H9 (cell line): ENCODE measurements at regions not wholly inside any gene's neighbourhood (a gene's known extent, or its start where the extent isn't known, plus 50 kb on each side); places are given as distances from the start of the nearest gene placed in this dataset.

Experiments used
- DNase-seq: peaks from one replicate; pipeline ENCODE4 v3.0.0-alpha.2; 2017
- H2AFZ ChIP-seq: one replicate; pipeline ENCODE4 v1.6.1; 2013; ENCODE audit warnings: mild to moderate bottlenecking, low read length, control low read depth, moderate library complexity
- H2AK5ac ChIP-seq: 2 replicates; pipeline ENCODE4 v1.6.1; 2013; ENCODE audit warnings: low read length, control low read depth, mixed read lengths; ENCODE audit not compliant: insufficient read length
- H2BK120ac ChIP-seq: one replicate; pipeline ENCODE4 v1.6.1; 2013; ENCODE audit warnings: low read depth, mild to moderate bottlenecking, low read length, control low read depth, inconsistent platforms; ENCODE audit not compliant: poor library complexity, severe bottlenecking
- H2BK12ac ChIP-seq: 2 replicates; pipeline ENCODE4 v1.6.1; 2013; ENCODE audit warnings: low read length, control low read depth, mixed read lengths, low read depth; ENCODE audit not compliant: insufficient read length
- H2BK15ac ChIP-seq: 2 replicates; pipeline ENCODE4 v1.6.1; 2013; ENCODE audit warnings: low read depth, low read length, control low read depth
- H2BK20ac ChIP-seq: one replicate; pipeline ENCODE4 v1.6.1; 2013; ENCODE audit warnings: low read depth, mild to moderate bottlenecking, low read length, control low read depth, inconsistent platforms; ENCODE audit not compliant: poor library complexity, severe bottlenecking
- H2BK5ac ChIP-seq: 2 replicates; pipeline ENCODE4 v1.6.1; 2013; ENCODE audit warnings: low read length, control low read depth, mixed read lengths; ENCODE audit not compliant: insufficient read length
- H3K14ac ChIP-seq: 2 replicates; pipeline ENCODE4 v1.6.1; 2013; ENCODE audit warnings: low read length, control low read depth; ENCODE audit not compliant: insufficient read depth
- H3K18ac ChIP-seq: 2 replicates; pipeline ENCODE4 v1.6.1; 2013; ENCODE audit warnings: low read depth, mild to moderate bottlenecking, mixed read lengths, low read length, control low read depth; ENCODE audit not compliant: insufficient read length
- H3K23ac ChIP-seq: 2 replicates; pipeline ENCODE4 v1.6.1; 2013; ENCODE audit warnings: low read length, control low read depth, mixed read lengths, low read depth; ENCODE audit not compliant: insufficient read length
- H3K23me2 ChIP-seq: 2 replicates; pipeline ENCODE4 v1.6.1; 2013; ENCODE audit warnings: low read depth, mild to moderate bottlenecking, mixed read lengths, low read length, control low read depth; ENCODE audit not compliant: insufficient read length, poor library complexity, severe bottlenecking
- H3K27ac ChIP-seq: 2 replicates; pipeline ENCODE4 v1.5.1; 2013; ENCODE audit warnings: low read length, control low read depth, mixed read lengths, low read depth; ENCODE audit not compliant: insufficient read length
- H3K27me3 ChIP-seq: 2 replicates; pipeline ENCODE4 v1.6.1; 2013; ENCODE audit warnings: low read length, control low read depth, inconsistent platforms; ENCODE audit not compliant: insufficient read depth
- H3K4ac ChIP-seq: 2 replicates; pipeline ENCODE4 v1.6.1; 2013; ENCODE audit warnings: low read depth, mild to moderate bottlenecking, control low read depth, inconsistent platforms, low read length, moderate library complexity
- H3K4me1 ChIP-seq: 2 replicates; pipeline ENCODE4 v1.6.1; 2013; ENCODE audit warnings: low read length, control low read depth, inconsistent platforms; ENCODE audit not compliant: insufficient read depth
- H3K4me2 ChIP-seq: 2 replicates; pipeline ENCODE4 v1.6.1; 2013; ENCODE audit warnings: low read length, control low read depth, mixed read lengths; ENCODE audit not compliant: insufficient read length, insufficient read depth
- H3K56ac ChIP-seq: 2 replicates; pipeline ENCODE4 v1.6.1; 2013; ENCODE audit warnings: low read depth, mild to moderate bottlenecking, mixed read lengths, low read length, control low read depth; ENCODE audit not compliant: insufficient read length
- H3K79me1 ChIP-seq: 2 replicates; pipeline ENCODE4 v1.6.1; 2013; ENCODE audit warnings: low read depth, mild to moderate bottlenecking, moderate library complexity, low read length, control low read depth, inconsistent platforms; ENCODE audit not compliant: insufficient read depth, poor library complexity, severe bottlenecking
- H3K79me2 ChIP-seq: 2 replicates; pipeline ENCODE4 v1.6.1; 2013; ENCODE audit warnings: low read length, control low read depth, inconsistent platforms; ENCODE audit not compliant: insufficient read depth
- H3K9ac ChIP-seq: 2 replicates; pipeline ENCODE4 v1.6.1; 2013; ENCODE audit warnings: low read length, control low read depth, mixed read lengths; ENCODE audit not compliant: insufficient read length; ENCODE audit errors: extremely low read depth
- H3K9me3 ChIP-seq: one replicate; pipeline ENCODE4 v1.6.1; 2013; ENCODE audit warnings: low read depth, low read length, inconsistent platforms; ENCODE audit not compliant: control insufficient read depth
- H3T11ph ChIP-seq: one replicate; pipeline ENCODE4 v1.6.1; 2013; ENCODE audit warnings: mild to moderate bottlenecking, low read length, control low read depth, inconsistent platforms
- H4K20me1 ChIP-seq: one replicate; pipeline ENCODE4 v1.6.1; 2013; ENCODE audit not compliant: control insufficient read depth, insufficient read length, insufficient read depth
- H4K5ac ChIP-seq: 2 replicates; pipeline ENCODE4 v1.6.1; 2013; ENCODE audit warnings: low read depth, mild to moderate bottlenecking, mixed read lengths, low read length, control low read depth; ENCODE audit not compliant: insufficient read length
- H4K8ac ChIP-seq: replicated peaks from 2 replicates; pipeline ENCODE4 v1.6.1; 2013; ENCODE audit warnings: low read length, control low read depth, mixed read lengths, low read depth; ENCODE audit not compliant: insufficient read length
- H4K91ac ChIP-seq: 2 replicates; pipeline ENCODE4 v1.6.1; 2013; ENCODE audit warnings: low read depth, mild to moderate bottlenecking, moderate library complexity, mixed read lengths, low read length, control low read depth; ENCODE audit not compliant: insufficient read length
- H3K27ac Mint-ChIP-seq, 3 experiments: 2 replicates in 2 of 3; 3 replicates in 1 of 3; pipeline ENCODE4 v1.8.0; 2020 to 2021; ENCODE audit warnings: mixed read lengths in 3 of 3, mild to moderate bottlenecking in 1 of 3, moderate library complexity in 1 of 3
- H3K27me3 Mint-ChIP-seq: 2 replicates; pipeline ENCODE4 v1.8.0; 2021; ENCODE audit warnings: low read depth, mild to moderate bottlenecking, moderate library complexity, mixed read lengths
- H3K36me3 Mint-ChIP-seq, 3 experiments: 2 replicates in 2 of 3; 3 replicates in 1 of 3; pipeline ENCODE4 v1.8.0; 2020 to 2021; ENCODE audit warnings: low read depth in 3 of 3, mixed read lengths in 3 of 3; ENCODE audit not compliant: insufficient read depth in 1 of 3
- H3K4me1 Mint-ChIP-seq, 2 experiments: 2 replicates each; pipeline ENCODE4 v1.8.0; 2020; ENCODE audit warnings: mixed read lengths in 2 of 2
- H3K4me3 Mint-ChIP-seq, 2 experiments: 2 replicates in 1 of 2; 3 replicates in 1 of 2; pipeline ENCODE4 v1.8.0; 2020 to 2021; ENCODE audit warnings: mild to moderate bottlenecking in 2 of 2, mixed read lengths in 2 of 2, moderate library complexity in 1 of 2
- H3K9me3 Mint-ChIP-seq, 2 experiments: 2 replicates in 1 of 2; 3 replicates in 1 of 2; pipeline ENCODE4 v1.8.0; 2020; ENCODE audit warnings: mild to moderate bottlenecking in 2 of 2, mixed read lengths in 2 of 2, moderate library complexity in 1 of 2
- CTCF ChIP-seq: fragments of 200-600 bp; sonication (generic); conservative IDR thresholded peaks from 3 replicates; pipeline ENCODE4 v1.8.0; 2021; ENCODE audit warnings: antibody characterized with exemption, mild to moderate bottlenecking
- WGBS: extraction: QIAGEN DNeasy Blood & Tissue Kit; methylation state at CpG from one replicate; pipeline ENCODE4 v1.1.7; 2013; ENCODE audit warnings: missing lambda C conversion rate, low lambda C conversion rate, mixed read lengths; ENCODE audit not compliant: insufficient read length; ENCODE audit errors: extremely low coverage; 5-methylcytosine and 5-hydroxymethylcytosine counted together

- no peak for TF ChIP-seq CTCF
- Histone ChIP-seq H2AK5ac (no peak overlapping the region), H3K18ac (no peak overlapping the region), H2BK20ac (no peak overlapping the region), H4K91ac (no peak overlapping the region), H2BK15ac (no peak overlapping the region), H3K9me3 (no peaks in the 10 kb centered on the region), H3K4me2 (no peak overlapping the region), H3K27ac (no peak overlapping the region), H4K8ac (no peak overlapping the region), H3K23me2 (no peaks in the 10 kb centered on the region), H3K9ac (no peak overlapping the region), H3K23ac (no peak overlapping the region), H2BK12ac (no peak overlapping the region), H4K20me1 (no peaks in the 10 kb centered on the region), H3K79me1 (no peaks in the 10 kb centered on the region), H4K5ac (no peak overlapping the region), H3T11ph (no peak overlapping the region), H2AFZ (no peak overlapping the region), H3K4me1 (no peaks in the 10 kb centered on the region), H3K56ac (no peak overlapping the region), H3K14ac (no peak overlapping the region), H3K79me2 (no peaks in the 10 kb centered on the region), H3K27me3 (no peaks in the 10 kb centered on the region), H3K4ac (no peak overlapping the region), H2BK120ac (no peak overlapping the region), H2BK5ac (no peak overlapping the region)
- DNase-seq, result no peak
- H3K4me3 Mint-ChIP-seq, result no peak overlapping the region
- peaks cover 11% of the 10 kb centered on the region for H3K27me3 Mint-ChIP-seq
- no peak overlapping the region for H3K27ac Mint-ChIP-seq
- H3K4me1 Mint-ChIP-seq, result peaks cover 0 to 5% of the 10 kb centered on the region in 2 experiments; a peak in 1 of 4 replicates
- no peaks in the 10 kb centered on the region for H3K9me3 Mint-ChIP-seq
- no CpG with 5 or more reads among the region's 2 CpGs for WGBS
- no peaks in the 10 kb centered on the region for H3K36me3 Mint-ChIP-seq
These were observed 182.2 kb downstream of the NOC3L start for GRCh38 chr10:94180576-94180975.
